Fibroblast of villous mesenchyme (primary cell): ENCODE measurements at regions not wholly inside any gene's neighbourhood (a gene's known extent, or its start where the extent isn't known, plus 50 kb on each side); places are given as distances from the start of the nearest gene placed in this dataset.

Experiments used
- DNase-seq: peaks from one replicate; pipeline ENCODE4 v3.0.0-alpha.2; 2010; ENCODE audit warnings: low read depth
- H3K4me3 ChIP-seq: 2 replicates; pipeline ENCODE4 v1.5.1; 2011; ENCODE audit warnings: low read depth, mild to moderate bottlenecking, low read length
- CTCF ChIP-seq: IDR thresholded peaks from 2 replicates; pipeline ENCODE4 v1.5.1; 2012; ENCODE audit warnings: low read depth, mild to moderate bottlenecking, low read length; ENCODE audit not compliant: insufficient read depth

- TF ChIP-seq CTCF: no peak
- H3K4me3 ChIP-seq: no peak overlapping the region
- DNase-seq: no peak
Measured at GRCh38 chr20:58579069-58579818, 64.0 kb upstream of the APCDD1L start.

- DNase-seq: no peak
- no peak overlapping the region for H3K4me3 ChIP-seq
- no peak for TF ChIP-seq CTCF
Measured at GRCh38 chr20:58577871-58578598, 62.8 kb upstream of the APCDD1L start.

DNA sequence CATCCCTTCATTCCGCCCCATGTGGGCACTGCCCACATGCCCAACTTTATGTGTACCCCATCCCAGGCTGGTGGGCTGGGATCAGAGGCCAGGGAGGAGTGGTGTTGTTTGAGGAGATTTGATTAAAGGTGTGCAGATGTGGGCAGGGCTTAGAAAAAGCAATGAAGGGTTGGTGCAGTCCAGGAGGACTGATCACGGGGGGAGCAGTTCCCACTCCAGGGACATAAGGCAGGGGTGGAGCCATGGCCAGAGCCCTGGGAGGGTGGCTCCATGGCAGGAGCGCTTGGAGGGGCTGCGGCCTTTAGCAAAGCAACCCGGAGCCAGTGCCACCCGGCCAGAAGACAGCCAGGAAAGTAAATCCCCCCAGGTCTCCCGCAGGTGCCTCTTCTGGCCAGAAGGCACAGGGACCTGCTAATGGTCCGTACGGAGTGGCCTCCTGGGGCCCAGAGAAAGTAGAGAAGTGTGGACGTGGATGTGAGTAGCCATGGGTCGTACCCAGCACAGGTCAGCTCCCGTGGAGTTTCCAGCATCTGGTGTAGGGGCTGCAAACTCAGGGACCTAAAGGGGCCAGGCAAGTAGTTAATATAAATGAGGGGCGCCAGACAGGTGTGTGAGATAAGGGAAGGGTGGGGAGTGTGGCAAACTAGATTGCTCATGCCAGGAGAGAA, 62.1 kb upstream of the APCDD1L start:
- no peak overlapping the region for H3K4me3 ChIP-seq
- no peak for TF ChIP-seq CTCF
- DNase-seq: no peak

GRCh38 chr20:58576603-58576970, 61.4 kb upstream of the APCDD1L start:
- H3K4me3 ChIP-seq: no peak overlapping the region
- no peak for TF ChIP-seq CTCF
- DNase-seq: no peak

GRCh38 chr20:58575776-58576602, 60.8 kb upstream of the APCDD1L start:
- no peak for DNase-seq
- no peak overlapping the region for H3K4me3 ChIP-seq
- no peak for TF ChIP-seq CTCF

- no peak for DNase-seq
- H3K4me3 ChIP-seq: no peak overlapping the region
- no peak for TF ChIP-seq CTCF
Measured at GRCh38 chr20:58574469-58574868, 59.3 kb upstream of the APCDD1L start.
